ENCODE measurements at regions not wholly inside any gene's neighbourhood (a gene's known extent, or its start where the extent isn't known, plus 50 kb on each side); places are given as distances from the start of the nearest gene placed in this dataset.

DNA sequence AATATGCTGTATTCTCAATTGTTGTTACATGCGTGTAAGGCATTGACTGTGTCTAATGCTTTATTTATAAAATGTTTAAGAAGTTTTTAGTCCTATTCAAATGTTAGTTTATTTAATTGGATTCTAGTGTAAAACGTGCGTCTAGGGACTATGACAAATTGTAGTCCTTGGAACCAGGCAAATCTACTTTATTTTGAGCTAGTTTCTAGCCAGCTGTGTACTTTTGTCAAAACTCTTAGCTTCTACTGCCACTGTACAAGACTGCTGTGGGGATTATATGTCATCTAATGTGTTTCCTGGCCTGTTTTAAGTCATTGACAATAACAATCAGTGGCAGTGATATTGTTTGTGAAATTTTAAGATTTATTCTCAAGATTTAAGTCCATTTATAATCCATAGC is 220.5 kb upstream of the SEMA3D start:
- H4K20me1 ChIP-seq (ENCODE audit: insufficient read depth), result no peaks in the 10 kb centered on the region
- no peak overlapping the region for H3K4me3 ChIP-seq (ENCODE audit: low read length)
- no peaks in the 10 kb centered on the region for H3K36me3 ChIP-seq (ENCODE audit: insufficient read depth, low read length)
- no peak overlapping the region for H3K4me2 ChIP-seq (ENCODE audit: low read length)
- H2AFZ ChIP-seq (ENCODE audit: low read depth, low read length), result no peak overlapping the region
- H3F3A ChIP-seq (ENCODE audit: insufficient read depth, low read length, poor library complexity, severe bottlenecking), result no peaks in the 10 kb centered on the region
- no peak overlapping the region for H3K27ac ChIP-seq (ENCODE audit: low read length)
- H3K79me2 ChIP-seq (replicated peaks; ENCODE audit: insufficient read depth, low read length), result no peaks in the 10 kb centered on the region
- H3K27me3 ChIP-seq (ENCODE audit: insufficient read depth, low read depth, low read length), result no peaks in the 10 kb centered on the region
- H3K9ac ChIP-seq (ENCODE audit: low read length), result no peak overlapping the region
- no peaks in the 10 kb centered on the region for H3K9me2 ChIP-seq (ENCODE audit: insufficient read depth, low read length)
- TF ChIP-seq TAF1 (IDR thresholded peaks at IDR 0.05; ENCODE audit: low read depth) (no peak), POLR2AphosphoS5 (IDR thresholded peaks at IDR 0.05) (no peak), RAD21 (conservative IDR thresholded peaks at IDR 0.05) (no peak), EP300 (conservative IDR thresholded peaks at IDR 0.05; ENCODE audit: poor library complexity, severe bottlenecking) (no peak), EZH2 (IDR thresholded peaks at IDR 0.05; ENCODE audit: borderline replicate concordance, insufficient read depth, low read length, poor library complexity, severe bottlenecking) (no peak), MXI1 (conservative IDR thresholded peaks at IDR 0.05; ENCODE audit: poor library complexity, severe bottlenecking) (no peak), SMC3 (conservative IDR thresholded peaks at IDR 0.05; ENCODE audit: poor library complexity) (no peak)
- TF ChIP-seq, protein P1, sequence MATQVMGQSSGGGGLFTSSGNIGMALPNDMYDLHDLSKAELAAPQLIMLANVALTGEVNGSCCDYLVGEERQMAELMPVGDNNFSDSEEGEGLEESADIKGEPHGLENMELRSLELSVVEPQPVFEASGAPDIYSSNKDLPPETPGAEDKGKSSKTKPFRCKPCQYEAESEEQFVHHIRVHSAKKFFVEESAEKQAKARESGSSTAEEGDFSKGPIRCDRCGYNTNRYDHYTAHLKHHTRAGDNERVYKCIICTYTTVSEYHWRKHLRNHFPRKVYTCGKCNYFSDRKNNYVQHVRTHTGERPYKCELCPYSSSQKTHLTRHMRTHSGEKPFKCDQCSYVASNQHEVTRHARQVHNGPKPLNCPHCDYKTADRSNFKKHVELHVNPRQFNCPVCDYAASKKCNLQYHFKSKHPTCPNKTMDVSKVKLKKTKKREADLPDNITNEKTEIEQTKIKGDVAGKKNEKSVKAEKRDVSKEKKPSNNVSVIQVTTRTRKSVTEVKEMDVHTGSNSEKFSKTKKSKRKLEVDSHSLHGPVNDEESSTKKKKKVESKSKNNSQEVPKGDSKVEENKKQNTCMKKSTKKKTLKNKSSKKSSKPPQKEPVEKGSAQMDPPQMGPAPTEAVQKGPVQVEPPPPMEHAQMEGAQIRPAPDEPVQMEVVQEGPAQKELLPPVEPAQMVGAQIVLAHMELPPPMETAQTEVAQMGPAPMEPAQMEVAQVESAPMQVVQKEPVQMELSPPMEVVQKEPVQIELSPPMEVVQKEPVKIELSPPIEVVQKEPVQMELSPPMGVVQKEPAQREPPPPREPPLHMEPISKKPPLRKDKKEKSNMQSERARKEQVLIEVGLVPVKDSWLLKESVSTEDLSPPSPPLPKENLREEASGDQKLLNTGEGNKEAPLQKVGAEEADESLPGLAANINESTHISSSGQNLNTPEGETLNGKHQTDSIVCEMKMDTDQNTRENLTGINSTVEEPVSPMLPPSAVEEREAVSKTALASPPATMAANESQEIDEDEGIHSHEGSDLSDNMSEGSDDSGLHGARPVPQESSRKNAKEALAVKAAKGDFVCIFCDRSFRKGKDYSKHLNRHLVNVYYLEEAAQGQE (IDR thresholded peaks at IDR 0.05; ENCODE audit: borderline replicate concordance), result no peak
- TF ChIP-seq, protein P2, sequence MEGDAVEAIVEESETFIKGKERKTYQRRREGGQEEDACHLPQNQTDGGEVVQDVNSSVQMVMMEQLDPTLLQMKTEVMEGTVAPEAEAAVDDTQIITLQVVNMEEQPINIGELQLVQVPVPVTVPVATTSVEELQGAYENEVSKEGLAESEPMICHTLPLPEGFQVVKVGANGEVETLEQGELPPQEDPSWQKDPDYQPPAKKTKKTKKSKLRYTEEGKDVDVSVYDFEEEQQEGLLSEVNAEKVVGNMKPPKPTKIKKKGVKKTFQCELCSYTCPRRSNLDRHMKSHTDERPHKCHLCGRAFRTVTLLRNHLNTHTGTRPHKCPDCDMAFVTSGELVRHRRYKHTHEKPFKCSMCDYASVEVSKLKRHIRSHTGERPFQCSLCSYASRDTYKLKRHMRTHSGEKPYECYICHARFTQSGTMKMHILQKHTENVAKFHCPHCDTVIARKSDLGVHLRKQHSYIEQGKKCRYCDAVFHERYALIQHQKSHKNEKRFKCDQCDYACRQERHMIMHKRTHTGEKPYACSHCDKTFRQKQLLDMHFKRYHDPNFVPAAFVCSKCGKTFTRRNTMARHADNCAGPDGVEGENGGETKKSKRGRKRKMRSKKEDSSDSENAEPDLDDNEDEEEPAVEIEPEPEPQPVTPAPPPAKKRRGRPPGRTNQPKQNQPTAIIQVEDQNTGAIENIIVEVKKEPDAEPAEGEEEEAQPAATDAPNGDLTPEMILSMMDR (IDR thresholded peaks at IDR 0.05; ENCODE audit: poor library complexity, severe bottlenecking), result no peak
- H3K9me3 ChIP-seq (ENCODE audit: low read length), result no peaks in the 10 kb centered on the region

DNA sequence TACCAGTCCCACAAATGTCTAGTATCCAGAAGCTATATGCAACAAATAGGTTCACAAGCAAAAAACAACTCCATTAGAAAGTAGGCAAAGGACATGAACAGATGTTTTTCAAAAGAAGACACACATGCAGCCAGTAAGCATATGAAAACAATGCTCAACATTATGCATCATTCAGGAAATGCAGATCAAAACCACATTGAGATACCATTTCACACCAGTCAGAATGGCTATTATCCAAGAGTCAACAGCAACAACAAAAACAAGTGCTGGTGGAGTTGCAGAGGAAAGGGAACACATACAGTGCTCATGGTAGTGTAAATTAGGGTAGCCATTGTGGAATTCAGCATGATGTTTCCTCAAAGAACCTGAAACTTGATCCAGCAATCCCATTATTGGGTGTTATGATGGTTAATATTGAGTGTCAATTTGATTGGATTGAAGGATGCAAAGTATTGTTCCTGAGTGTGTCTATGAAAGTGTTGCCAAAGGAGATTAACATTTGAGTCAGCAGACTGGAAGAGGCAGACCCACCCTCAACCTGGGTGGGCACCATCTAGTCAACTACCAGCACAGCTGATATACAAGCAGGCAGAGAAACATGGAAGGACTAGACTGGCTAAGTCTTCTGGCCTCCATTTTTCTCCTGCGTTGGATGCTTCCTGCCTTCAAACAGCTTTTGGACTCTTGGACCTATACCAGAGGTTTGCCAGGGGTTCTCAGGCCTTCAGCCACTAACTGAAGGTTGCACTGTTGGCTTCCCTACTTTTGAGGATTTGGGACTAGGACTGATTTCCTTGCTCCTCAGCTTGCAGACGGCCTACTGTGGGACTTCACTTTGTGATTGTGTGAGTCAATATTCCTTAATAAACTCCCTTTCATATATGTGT is 218.4 kb upstream of the SEMA3D start:
- H3K4me2 ChIP-seq (ENCODE audit: low read length), result no peak overlapping the region

More for the DNA sequence above, 218.4 kb upstream of the SEMA3D start:
- Histone ChIP-seq H3F3A (ENCODE audit: insufficient read depth, low read length, poor library complexity, severe bottlenecking) (no peaks in the 10 kb centered on the region), H3K9me2 (ENCODE audit: insufficient read depth, low read length) (no peaks in the 10 kb centered on the region), H3K4me3 (ENCODE audit: low read length) (no peak overlapping the region), H4K20me1 (ENCODE audit: insufficient read depth) (no peaks in the 10 kb centered on the region), H2AFZ (ENCODE audit: low read depth, low read length) (no peak overlapping the region), H3K27me3 (ENCODE audit: insufficient read depth, low read depth, low read length) (no peaks in the 10 kb centered on the region), H3K9me3 (ENCODE audit: low read length) (no peaks in the 10 kb centered on the region), H3K79me2 (replicated peaks; ENCODE audit: insufficient read depth, low read length) (no peaks in the 10 kb centered on the region), H3K36me3 (ENCODE audit: insufficient read depth, low read length) (no peaks in the 10 kb centered on the region), H3K9ac (ENCODE audit: low read length) (no peak overlapping the region), H3K27ac (ENCODE audit: low read length) (no peak overlapping the region)
- TF ChIP-seq MXI1 (conservative IDR thresholded peaks at IDR 0.05; ENCODE audit: poor library complexity, severe bottlenecking) (no peak), EP300 (conservative IDR thresholded peaks at IDR 0.05; ENCODE audit: poor library complexity, severe bottlenecking) (no peak)
